NT2/D1 (cell line): ENCODE measurements at regions not wholly inside any gene's neighbourhood (a gene's known extent, or its start where the extent isn't known, plus 50 kb on each side); places are given as distances from the start of the nearest gene placed in this dataset.

Experiments
- DNase-seq: peaks from one replicate; pipeline ENCODE4 v3.0.0-alpha.2; 2011; ENCODE audit warnings: low read depth, low spot score
- H3K27me3 ChIP-seq: 2 replicates; pipeline ENCODE4 v1.6.0; 2011; ENCODE audit warnings: mild to moderate bottlenecking; ENCODE audit not compliant: insufficient read length, insufficient read depth
- H3K36me3 ChIP-seq: 2 replicates; pipeline ENCODE4 v1.6.1; 2011; ENCODE audit warnings: mild to moderate bottlenecking, low read length, mixed read lengths; ENCODE audit not compliant: insufficient read depth, insufficient read length
- H3K4me1 ChIP-seq: 2 replicates; pipeline ENCODE4 v1.5.1; 2011; ENCODE audit not compliant: insufficient read depth, insufficient read length
- H3K4me3 ChIP-seq: 2 replicates; pipeline ENCODE4 v1.5.1; 2011; ENCODE audit warnings: low read depth; ENCODE audit not compliant: insufficient read length
- H3K9ac ChIP-seq: 2 replicates; pipeline ENCODE4 v1.6.0; 2011; ENCODE audit warnings: low read depth; ENCODE audit not compliant: insufficient read length
- H3K9me3 ChIP-seq: 2 replicates; pipeline ENCODE4 v1.5.1; 2011; ENCODE audit warnings: mild to moderate bottlenecking, low read length; ENCODE audit not compliant: insufficient read depth
- SUZ12 ChIP-seq: IDR thresholded peaks from 2 replicates; pipeline ENCODE4 v1.6.1; 2011; ENCODE audit not compliant: insufficient read length, insufficient read depth; ENCODE audit errors: extremely low read depth
- YY1 ChIP-seq: IDR thresholded peaks from 2 replicates; pipeline ENCODE4 v1.6.1; 2011; ENCODE audit not compliant: insufficient read length, insufficient read depth
- ZNF274 ChIP-seq: IDR thresholded peaks from 2 replicates; pipeline ENCODE4 v1.6.1; 2011; ENCODE audit warnings: mild to moderate bottlenecking, low read depth, low read length

- H3K4me3 ChIP-seq = no peak overlapping the region
- H3K36me3 ChIP-seq = no peaks in the 10 kb centered on the region
- no peak overlapping the region for H3K9ac ChIP-seq
- TF ChIP-seq SUZ12 = no peak
- TF ChIP-seq YY1 = no peak
- no peak for TF ChIP-seq ZNF274
- no peak for DNase-seq
- no peaks in the 10 kb centered on the region for H3K27me3 ChIP-seq
- peaks cover 9% of the 10 kb centered on the region; the same call in 1 of the 2 replicates for H3K9me3 ChIP-seq
- H3K4me1 ChIP-seq = no peaks in the 10 kb centered on the region
These were observed 178.1 kb downstream of the TOX3 start for GRCh38 chr16:52368859-52369258.

GRCh38 chr16:52367821-52368220, 179.1 kb downstream of the TOX3 start:
- Histone ChIP-seq H3K9me3 (0 out of 2 replicates have a peak, but pooled peaks cover under 1% of the 10 kb centered on the region), H3K9ac (no peak overlapping the region), H3K4me1 (no peaks in the 10 kb centered on the region), H3K4me3 (no peak overlapping the region), H3K36me3 (no peaks in the 10 kb centered on the region), H3K27me3 (no peaks in the 10 kb centered on the region)
- DNase-seq = no peak
- TF ChIP-seq ZNF274 (no peak), SUZ12 (no peak)

GRCh38 chr16:52366983-52367382, 180.0 kb downstream of the TOX3 start:
- Histone ChIP-seq H3K27me3 (no peaks in the 10 kb centered on the region), H3K36me3 (no peaks in the 10 kb centered on the region), H3K4me3 (no peak overlapping the region), H3K4me1 (no peaks in the 10 kb centered on the region), H3K9me3 (no peaks in the 10 kb centered on the region), H3K9ac (no peak overlapping the region)
- no peak for TF ChIP-seq SUZ12
- no peak for DNase-seq

- Histone ChIP-seq H3K4me1 (no peaks in the 10 kb centered on the region), H3K9ac (no peak overlapping the region), H3K36me3 (no peaks in the 10 kb centered on the region), H3K27me3 (no peaks in the 10 kb centered on the region), H3K9me3 (no peaks in the 10 kb centered on the region), H3K4me3 (no peak overlapping the region)
- no peak for DNase-seq
- no peak for TF ChIP-seq ZNF274
- TF ChIP-seq SUZ12 = no peak
- TF ChIP-seq YY1 = no peak
These were observed 182.4 kb downstream of the TOX3 start for GRCh38 chr16:52364500-52364899.

GRCh38 chr16:52363082-52363481, 183.9 kb downstream of the TOX3 start:
- Histone ChIP-seq H3K4me1 (no peaks in the 10 kb centered on the region), H3K27me3 (no peaks in the 10 kb centered on the region), H3K9ac (no peak overlapping the region), H3K36me3 (no peaks in the 10 kb centered on the region), H3K4me3 (no peak overlapping the region), H3K9me3 (0 out of 2 replicates have a peak, but pooled peaks cover under 1% of the 10 kb centered on the region)
- TF ChIP-seq SUZ12 = no peak
- TF ChIP-seq YY1 = no peak
- no peak for TF ChIP-seq ZNF274
- no peak for DNase-seq

- Histone ChIP-seq H3K9ac (no peak overlapping the region), H3K9me3 (peaks cover 5% of the 10 kb centered on the region; the same call in 1 of the 2 replicates), H3K36me3 (no peaks in the 10 kb centered on the region), H3K27me3 (no peaks in the 10 kb centered on the region), H3K4me1 (no peaks in the 10 kb centered on the region), H3K4me3 (no peak overlapping the region)
- no peak for DNase-seq
- TF ChIP-seq ZNF274 (no peak), YY1 (no peak), SUZ12 (no peak)
These were observed 189.2 kb downstream of the TOX3 start for GRCh38 chr16:52357711-52358110.

- no peaks in the 10 kb centered on the region for H3K27me3 ChIP-seq
- no peak overlapping the region for H3K4me3 ChIP-seq
- TF ChIP-seq SUZ12 = no peak
- no peak for TF ChIP-seq YY1
- TF ChIP-seq ZNF274 = no peak
- no peak for DNase-seq
- H3K9ac ChIP-seq = no peak overlapping the region
- no peaks in the 10 kb centered on the region for H3K4me1 ChIP-seq
- H3K9me3 ChIP-seq = peaks cover 5% of the 10 kb centered on the region; the same call in 1 of the 2 replicates
- no peaks in the 10 kb centered on the region for H3K36me3 ChIP-seq
These were observed 193.7 kb downstream of the TOX3 start for GRCh38 chr16:52353249-52353648.

DNA sequence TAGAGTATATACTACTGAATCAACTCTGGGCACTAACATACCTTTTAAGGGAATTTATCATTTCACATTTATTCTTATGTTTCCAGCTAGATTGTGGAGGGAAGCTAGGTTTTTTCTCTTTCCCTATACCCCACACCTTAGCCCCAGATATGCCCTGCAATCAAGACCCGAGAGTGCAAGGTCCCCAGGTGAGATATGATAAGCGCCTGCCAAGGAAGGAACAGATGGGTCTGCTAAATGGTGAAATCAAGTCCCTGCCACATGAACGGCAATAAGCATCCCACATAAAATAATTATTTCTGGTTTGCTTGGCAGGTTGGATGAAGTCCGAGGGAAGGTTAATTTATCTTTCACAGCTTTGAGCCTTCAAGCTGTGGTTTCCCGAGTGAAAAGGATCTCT, 195.5 kb downstream of the TOX3 start:
- Histone ChIP-seq H3K4me1 (no peaks in the 10 kb centered on the region), H3K9ac (no peak overlapping the region), H3K9me3 (no peaks in the 10 kb centered on the region), H3K4me3 (no peak overlapping the region), H3K36me3 (no peaks in the 10 kb centered on the region), H3K27me3 (no peaks in the 10 kb centered on the region)
- TF ChIP-seq YY1 (no peak), ZNF274 (no peak)
- DNase-seq = no peak
